Stimulated activated CD4-positive, alpha-beta T cell treated with anti-CD3 and anti-CD28 coated beads, Interleukin-4, amount 100 ng/mL, for 4 hours (primary cell): ENCODE measurements at regions not wholly inside any gene's neighbourhood (a gene's known extent, or its start where the extent isn't known, plus 50 kb on each side); places are given as distances from the start of the nearest gene placed in this dataset.

Experiments used
- DNase-seq, 2 experiments: peaks; one replicate each; pipeline ENCODE4 v3.0.0-alpha.2; 2020

GRCh38 chr18:41752826-41753225 lies 202.2 kb upstream of the PIK3C3 start:
- DNase-seq = no peak

GRCh38 chr18:41751652-41752051 lies 203.4 kb upstream of the PIK3C3 start:
- DNase-seq = no peak

- DNase-seq = no peak
These were observed 203.9 kb upstream of the PIK3C3 start for GRCh38 chr18:41751161-41751560.

GRCh38 chr18:41747723-41748242 lies 207.3 kb upstream of the PIK3C3 start:
- no peak for DNase-seq

DNA sequence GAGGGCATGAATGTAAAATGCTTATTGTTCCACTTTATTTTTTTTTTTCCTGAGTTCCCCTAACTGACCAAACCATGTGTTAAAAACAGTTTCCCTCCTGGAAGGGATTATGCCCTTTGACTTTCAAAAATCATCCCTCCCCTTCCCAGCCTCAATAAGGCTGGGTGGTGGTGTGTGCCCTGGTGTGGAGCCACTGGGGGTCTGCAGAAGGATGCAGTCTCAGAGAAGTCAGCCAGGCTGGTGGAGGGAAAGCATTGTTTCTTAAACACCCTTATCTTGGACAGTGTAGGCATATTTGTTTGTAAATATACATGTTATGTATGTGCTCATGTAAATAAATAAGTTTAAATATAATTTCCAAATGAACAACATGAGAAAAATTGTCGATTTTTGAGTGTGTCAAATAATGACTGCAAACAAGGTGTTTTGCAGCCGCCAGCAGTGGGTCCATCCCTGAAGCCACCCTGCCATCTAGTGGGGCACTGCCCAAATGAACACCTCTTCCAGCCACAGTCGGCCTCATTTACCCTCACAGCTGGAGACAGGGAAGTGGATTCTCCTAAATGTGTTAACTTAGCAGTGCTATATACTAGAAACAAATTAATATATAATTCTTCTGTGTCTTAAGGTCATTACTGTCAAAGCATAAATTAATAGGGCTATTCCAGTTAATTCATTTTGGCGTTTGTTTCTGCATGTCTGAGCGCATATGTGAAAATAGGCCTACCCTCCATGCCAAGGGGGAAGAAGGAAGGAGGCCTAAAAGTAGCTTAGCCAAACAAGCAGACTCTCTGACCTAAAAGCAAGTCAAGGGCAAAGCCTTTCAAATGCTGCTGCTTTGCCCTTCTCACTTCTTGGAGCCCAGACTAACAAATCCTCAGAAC lies 209.6 kb upstream of the PIK3C3 start:
- DNase-seq = no peak

GRCh38 chr18:41744421-41745030 lies 210.5 kb upstream of the PIK3C3 start:
- no peak for DNase-seq

- DNase-seq = no peak
These were observed 217.8 kb upstream of the PIK3C3 start for GRCh38 chr18:41737218-41737617.

GRCh38 chr18:41734917-41735316 lies 220.1 kb upstream of the PIK3C3 start:
- DNase-seq = no peak

DNA sequence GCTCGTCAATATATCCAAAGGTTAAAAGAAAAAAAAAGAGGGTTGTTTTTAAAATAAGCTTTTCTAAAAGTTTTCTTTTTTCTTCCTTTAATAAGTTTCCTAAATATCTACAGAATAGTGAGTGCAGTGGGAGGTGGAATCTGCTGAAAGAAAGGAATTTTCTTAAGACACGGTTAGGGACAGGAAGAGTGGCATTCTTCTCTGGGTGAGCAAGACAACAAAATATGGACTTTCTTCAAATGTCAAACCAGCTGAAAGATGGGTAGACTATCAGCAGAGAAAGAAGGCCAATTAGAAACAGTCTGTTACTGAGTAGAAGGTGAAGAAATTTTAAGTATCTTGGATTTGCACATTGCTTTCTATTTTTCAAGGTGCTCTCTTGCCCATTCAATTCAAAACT lies 222.7 kb upstream of the PIK3C3 start:
- DNase-seq = no peak

GRCh38 chr18:41731884-41732283 lies 223.2 kb upstream of the PIK3C3 start:
- DNase-seq = no peak

DNA sequence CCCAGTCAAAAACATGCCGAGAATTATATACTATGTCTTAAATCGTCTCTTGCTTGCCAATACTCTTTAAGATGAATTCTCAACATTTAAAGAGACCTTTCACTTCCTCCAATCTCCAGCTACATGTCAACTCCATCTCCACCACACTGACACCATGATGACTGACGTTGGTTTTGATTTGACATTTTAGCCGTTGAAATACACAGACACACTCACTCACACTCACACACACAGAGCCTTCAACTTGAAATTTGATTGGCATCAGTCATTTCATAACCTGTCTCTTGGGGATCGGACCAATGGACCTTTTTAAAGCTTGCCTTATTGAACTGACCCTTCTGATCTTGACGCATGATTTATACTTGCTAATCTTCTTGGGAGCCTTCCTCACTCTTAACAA lies 230.8 kb upstream of the PIK3C3 start:
- no peak for DNase-seq

GRCh38 chr18:41721103-41721790 lies 233.8 kb upstream of the PIK3C3 start:
- DNase-seq = no peak

GRCh38 chr18:41720226-41720625 lies 234.8 kb upstream of the PIK3C3 start:
- no peak for DNase-seq

GRCh38 chr18:41719808-41720207 lies 235.2 kb upstream of the PIK3C3 start:
- DNase-seq = no peak

DNA sequence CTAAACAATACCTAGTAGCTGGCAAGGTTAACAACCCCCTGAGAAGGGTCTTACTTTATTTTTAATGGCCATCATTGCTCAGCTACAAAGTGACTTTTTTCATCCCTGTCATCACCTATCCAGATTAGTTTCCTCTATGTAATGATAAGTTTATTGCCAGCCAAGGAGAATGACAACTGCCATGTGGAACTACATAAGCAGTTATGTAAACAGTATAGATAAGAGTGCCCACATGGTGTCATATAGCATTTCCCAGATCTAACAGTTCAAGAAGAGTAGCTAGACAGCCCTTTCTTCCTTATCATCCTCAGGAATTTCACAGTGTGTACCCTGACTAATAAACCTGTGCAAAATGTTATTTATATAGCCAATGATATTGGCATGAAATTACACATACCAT lies 240.2 kb upstream of the PIK3C3 start:
- DNase-seq = no peak

DNA sequence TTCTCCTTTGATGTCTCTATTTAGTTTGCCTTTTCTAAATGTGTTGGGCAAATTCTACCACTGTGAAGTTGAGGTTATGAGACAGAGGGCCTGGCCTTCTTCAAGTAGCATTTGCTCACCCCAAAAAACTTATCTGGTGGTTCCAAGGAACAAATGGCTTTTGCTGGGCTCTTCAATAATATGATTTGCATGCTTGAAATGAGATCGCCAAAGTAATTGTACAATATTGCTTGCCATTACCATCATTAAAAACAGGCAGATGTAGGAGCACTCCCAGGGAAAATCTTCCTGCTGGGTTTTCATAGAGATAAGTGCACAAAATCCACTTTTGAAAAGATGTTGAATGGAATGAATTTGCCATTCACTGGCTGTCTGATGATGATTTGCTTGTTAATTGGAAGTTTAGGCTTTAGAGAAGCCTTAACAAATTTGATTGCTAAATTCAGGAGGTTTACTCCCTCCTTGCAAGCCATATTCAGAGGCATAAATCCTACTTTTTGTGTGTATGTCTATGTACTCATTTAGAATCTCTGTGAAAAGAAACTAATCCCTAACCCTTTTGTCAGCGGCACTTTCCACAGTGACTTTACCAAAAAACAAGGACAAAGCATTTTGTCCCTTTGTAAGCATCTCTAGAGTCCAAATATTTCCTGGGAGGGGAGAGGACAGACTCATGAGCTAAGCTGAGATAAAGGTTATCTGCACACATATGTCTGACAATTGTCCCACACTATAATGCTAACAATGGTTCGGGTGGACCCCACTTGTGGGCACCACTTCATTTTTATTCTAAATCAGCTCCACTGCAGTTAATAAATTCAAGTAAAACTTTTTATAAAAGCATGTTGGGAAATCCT lies 240.8 kb upstream of the PIK3C3 start:
- no peak for DNase-seq

DNA sequence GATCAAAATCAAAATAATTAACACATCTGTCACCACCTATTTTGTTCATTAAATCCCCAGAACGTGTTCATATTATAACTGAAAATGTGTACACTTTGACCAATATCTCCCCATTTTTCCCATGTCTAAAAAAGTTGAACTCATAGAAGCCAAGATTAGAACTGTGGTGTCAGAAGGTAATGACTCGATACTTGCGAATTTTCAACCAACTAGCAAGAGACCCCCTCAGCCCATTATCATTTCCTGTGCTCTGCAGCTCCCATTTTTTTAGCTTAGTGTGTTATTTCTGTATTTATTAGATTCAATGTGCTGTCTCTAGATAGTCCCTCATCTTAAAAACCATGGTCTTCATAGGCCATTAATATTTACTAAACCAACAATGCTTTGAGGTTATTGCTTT lies 248.7 kb upstream of the PIK3C3 start:
- DNase-seq = no peak

DNA sequence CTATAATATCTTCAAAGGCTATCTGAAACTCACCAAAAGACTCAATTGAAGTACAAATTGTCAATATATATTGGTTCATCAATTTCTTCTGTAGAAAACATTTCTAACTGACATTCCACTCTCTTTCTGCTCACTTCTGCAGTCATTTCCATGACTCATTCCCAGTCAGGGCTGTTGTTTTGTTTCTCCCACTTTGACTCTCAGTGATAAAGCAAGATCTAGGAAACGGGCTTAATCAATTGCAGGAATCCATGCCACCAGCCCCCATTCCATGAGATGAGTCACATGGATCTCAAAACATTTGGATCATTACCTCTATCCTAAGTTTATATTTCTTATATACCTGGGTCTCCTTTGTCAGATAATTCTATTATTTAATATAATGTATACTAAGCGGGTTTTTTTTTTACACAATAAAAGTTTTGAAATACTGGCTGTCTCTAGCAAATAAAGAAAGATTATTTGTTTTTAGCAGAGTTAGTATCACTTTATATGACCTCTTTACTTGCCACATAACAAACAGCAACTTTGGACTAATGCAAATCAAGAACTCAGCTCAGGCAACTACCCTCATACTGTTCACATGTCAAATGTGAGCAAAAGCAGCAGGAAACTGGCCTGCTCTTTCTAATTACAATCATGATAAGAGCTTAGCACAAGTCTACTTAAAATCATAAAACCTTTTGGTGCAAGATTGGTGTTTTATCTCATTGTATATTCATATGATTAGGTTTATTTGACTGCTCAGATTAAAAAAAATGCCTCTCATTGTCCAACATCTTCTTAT lies 251.1 kb upstream of the PIK3C3 start:
- DNase-seq = no peak

DNA sequence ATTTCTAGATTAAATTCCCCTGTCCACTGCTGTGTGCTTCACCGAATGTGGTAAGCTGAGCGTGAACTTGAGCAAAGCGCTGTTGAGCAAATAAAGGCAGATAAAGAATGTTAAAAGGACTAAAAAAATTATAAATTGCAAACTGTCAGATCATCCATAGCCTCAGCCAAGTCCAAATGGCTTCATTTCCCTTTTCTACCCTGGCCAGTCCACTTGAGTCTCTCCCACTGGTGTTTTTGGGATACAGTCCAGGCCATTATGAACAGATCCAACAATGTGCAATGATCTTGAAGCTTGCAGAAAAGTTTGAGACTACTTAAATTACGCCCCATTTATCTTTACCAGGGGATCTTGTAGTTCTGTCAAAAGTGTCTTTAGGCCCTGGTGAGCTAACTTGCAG lies 254.6 kb upstream of the PIK3C3 start:
- DNase-seq = no peak

DNA sequence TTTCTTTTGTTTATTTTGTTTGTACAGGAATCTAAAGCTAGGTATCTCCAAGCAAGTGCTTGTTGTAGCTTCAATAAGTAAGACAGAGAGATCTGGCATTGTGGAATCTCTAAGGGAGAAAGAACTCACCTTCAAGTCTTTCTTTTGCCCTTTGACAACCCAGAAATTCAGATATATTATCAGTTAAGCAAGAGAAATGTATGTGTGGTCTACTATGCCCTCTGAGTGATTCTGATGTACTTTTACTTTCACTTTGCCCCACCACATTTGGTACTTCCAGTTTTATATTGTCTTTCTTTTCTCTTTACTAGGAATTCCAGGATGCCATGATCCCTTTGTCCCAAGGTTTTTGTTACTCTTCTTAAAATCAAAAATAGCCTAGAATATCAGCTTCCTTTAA lies 259.6 kb upstream of the PIK3C3 start:
- DNase-seq = no peak

DNA sequence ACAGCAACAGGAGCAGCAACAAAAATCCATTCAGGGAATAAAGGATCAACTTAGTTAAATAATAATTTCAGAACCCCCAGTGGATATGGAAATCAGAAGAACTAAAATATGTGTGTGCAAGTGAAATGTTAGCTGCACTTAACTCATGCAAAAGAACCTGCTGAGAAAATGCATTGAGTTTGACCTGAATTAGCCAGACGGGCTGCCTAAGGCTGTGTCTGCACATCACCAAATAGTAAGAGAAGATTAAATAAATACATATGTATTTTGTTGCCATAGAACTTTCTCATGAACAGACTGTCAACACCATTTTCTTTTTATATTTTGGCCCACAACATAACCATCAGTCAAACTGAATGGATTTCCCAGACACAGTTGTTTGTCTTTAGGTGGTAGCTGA lies 262.0 kb upstream of the PIK3C3 start:
- DNase-seq = no peak
